ENCODE measurements at regions not wholly inside any gene's neighbourhood (a gene's known extent, or its start where the extent isn't known, plus 50 kb on each side); places are given as distances from the start of the nearest gene placed in this dataset.
"Not testable (repeated sequence)": the region's sequence is repeated elsewhere in the genome, so short reads cannot be mapped to it uniquely, and the experiment has no call there.

- no peak for TF ChIP-seq ZNF311 (tag by site-specific recombination; IDR thresholded peaks at IDR 0.05; ENCODE audit: borderline replicate concordance)
- TF ChIP-seq GLIS2 (tag by site-specific recombination; IDR thresholded peaks at IDR 0.05), result no peak
- no peak for TF ChIP-seq ZFP3 (tag by site-specific recombination; IDR thresholded peaks at IDR 0.05; ENCODE audit: low read depth)
- no peak for TF ChIP-seq ATF2 (tag by site-specific recombination; IDR thresholded peaks at IDR 0.05; ENCODE audit: low read depth)
- no peak for TF ChIP-seq ZNF266 (tag by site-specific recombination; IDR thresholded peaks at IDR 0.05; ENCODE audit: low read depth)
- TF ChIP-seq ZNF302 (tag by site-specific recombination; IDR thresholded peaks at IDR 0.05; ENCODE audit: low read depth), result no peak
- TF ChIP-seq ZBTB48 (tag by site-specific recombination; IDR thresholded peaks at IDR 0.05), result no peak
- no peak for TF ChIP-seq ZNF560 (tag by site-specific recombination; IDR thresholded peaks at IDR 0.05; ENCODE audit: borderline replicate concordance)
- TF ChIP-seq OSR2 (tag by site-specific recombination; IDR thresholded peaks at IDR 0.05), result no peak
- TF ChIP-seq ZNF521 (tag by site-specific recombination; IDR thresholded peaks at IDR 0.05), result no peak
- no peak for TF ChIP-seq ZNF704 (tag by site-specific recombination; IDR thresholded peaks at IDR 0.05)
- no peak for TF ChIP-seq REST (tag by site-specific recombination; IDR thresholded peaks at IDR 0.05)
- no peak for TF ChIP-seq ZNF23 (tag by site-specific recombination; IDR thresholded peaks at IDR 0.05; ENCODE audit: borderline replicate concordance)
- TF ChIP-seq ZNF416 (tag by site-specific recombination; IDR thresholded peaks at IDR 0.05), result no peak
- no peak for TF ChIP-seq ZSCAN5A (tag by site-specific recombination; IDR thresholded peaks at IDR 0.05)
- TF ChIP-seq SP7 (tag by site-specific recombination; IDR thresholded peaks at IDR 0.05), result no peak
- ChIA-PET CTCF (interaction anchor here (0.7 kb wide), 1 partner anchor 11 kb away, joined by 5 read pairs; no protein-coding TSS in a partner anchor), POLR2A (no interaction called here)
- Histone ChIP-seq H3K36me3 (ENCODE audit: control insufficient read depth in 2 of 2, insufficient read depth in 1 of 2, low read length in 2 of 2) (no peaks in the 10 kb centered on the region), H3K4me3 (ENCODE audit: low read depth, low read length) (no peak overlapping the region), H3K27ac (ENCODE audit: extremely low read depth, low read depth, low read length) (no peak overlapping the region), H3K4me1 (ENCODE audit: control insufficient read depth, insufficient read depth, low read length) (no peaks in the 10 kb centered on the region), H3K9me3 (ENCODE audit: control insufficient read depth, insufficient read depth, low read depth, low read length) (no peaks in the 10 kb centered on the region)
Observed at GRCh38 chr5:152104211-152104610, 179.6 kb upstream of the GLRA1 start.

GRCh38 chr5:152102908-152103307 lies 178.3 kb upstream of the GLRA1 start:
- CTCF ChIA-PET, result interaction anchor here (0.6 to 0.9 kb wide), 2 partner anchors 14 to 40 kb away, joined by 3 to 4 read pairs; no protein-coding TSS in a partner anchor
- H3K4me1 ChIP-seq (ENCODE audit: control insufficient read depth, insufficient read depth, low read length); POLR2A ChIA-PET; H3K36me3 ChIP-seq (ENCODE audit: control insufficient read depth in 2 of 2, insufficient read depth in 1 of 2, low read length in 2 of 2); H3K27ac ChIP-seq (ENCODE audit: extremely low read depth, low read depth, low read length); H3K4me3 ChIP-seq (ENCODE audit: low read depth, low read length); H3K9me3 ChIP-seq (ENCODE audit: control insufficient read depth, insufficient read depth, low read depth, low read length): not testable (repeated sequence)
